ENCODE measurements at regions not wholly inside any gene's neighbourhood (a gene's known extent, or its start where the extent isn't known, plus 50 kb on each side); places are given as distances from the start of the nearest gene placed in this dataset.

- no peak overlapping the region for H3K9ac ChIP-seq (ENCODE audit: low read depth, low read length)
- H3K27ac ChIP-seq (ENCODE audit: low read length) = no peak overlapping the region
- no peak for ATAC-seq (ENCODE audit: insufficient read depth, low read depth)
- no peaks in the 10 kb centered on the region for H3K79me2 ChIP-seq (ENCODE audit: insufficient read depth, low read length)
- H3K27me3 ChIP-seq (ENCODE audit: insufficient read depth, low read length, poor library complexity) = peaks cover 6% of the 10 kb centered on the region
- DNase-seq = no peak
- H3K4me2 ChIP-seq (ENCODE audit: insufficient read depth, low read length) = no peak overlapping the region
- H2AFZ ChIP-seq (ENCODE audit: low read depth, low read length) = no peak overlapping the region
- no peaks in the 10 kb centered on the region for H3K9me3 ChIP-seq (ENCODE audit: insufficient read depth, low read length, severe bottlenecking)
- H3K4me1 ChIP-seq (ENCODE audit: insufficient read depth, low read length) = no peaks in the 10 kb centered on the region
- no peak overlapping the region for H3K4me3 ChIP-seq (ENCODE audit: low read depth in 1 of 2, low read length in 2 of 2)
- peaks cover 40% of the 10 kb centered on the region for H4K20me1 ChIP-seq (ENCODE audit: insufficient read depth, low read length)
- no peak for TF ChIP-seq EZH2 (IDR thresholded peaks at IDR 0.05; ENCODE audit: borderline replicate concordance, low read depth, low read length, severe bottlenecking)
- TF ChIP-seq, protein P1, sequence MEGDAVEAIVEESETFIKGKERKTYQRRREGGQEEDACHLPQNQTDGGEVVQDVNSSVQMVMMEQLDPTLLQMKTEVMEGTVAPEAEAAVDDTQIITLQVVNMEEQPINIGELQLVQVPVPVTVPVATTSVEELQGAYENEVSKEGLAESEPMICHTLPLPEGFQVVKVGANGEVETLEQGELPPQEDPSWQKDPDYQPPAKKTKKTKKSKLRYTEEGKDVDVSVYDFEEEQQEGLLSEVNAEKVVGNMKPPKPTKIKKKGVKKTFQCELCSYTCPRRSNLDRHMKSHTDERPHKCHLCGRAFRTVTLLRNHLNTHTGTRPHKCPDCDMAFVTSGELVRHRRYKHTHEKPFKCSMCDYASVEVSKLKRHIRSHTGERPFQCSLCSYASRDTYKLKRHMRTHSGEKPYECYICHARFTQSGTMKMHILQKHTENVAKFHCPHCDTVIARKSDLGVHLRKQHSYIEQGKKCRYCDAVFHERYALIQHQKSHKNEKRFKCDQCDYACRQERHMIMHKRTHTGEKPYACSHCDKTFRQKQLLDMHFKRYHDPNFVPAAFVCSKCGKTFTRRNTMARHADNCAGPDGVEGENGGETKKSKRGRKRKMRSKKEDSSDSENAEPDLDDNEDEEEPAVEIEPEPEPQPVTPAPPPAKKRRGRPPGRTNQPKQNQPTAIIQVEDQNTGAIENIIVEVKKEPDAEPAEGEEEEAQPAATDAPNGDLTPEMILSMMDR (IDR thresholded peaks at IDR 0.05; ENCODE audit: borderline replicate concordance, extremely low read depth, low read length, poor library complexity, severe bottlenecking) = no peak
- H3K36me3 ChIP-seq (ENCODE audit: insufficient read depth, low read length) = no peaks in the 10 kb centered on the region
These were observed 198.1 kb downstream of the ENGASE start for GRCh38 chr17:79272666-79273219.

DNA sequence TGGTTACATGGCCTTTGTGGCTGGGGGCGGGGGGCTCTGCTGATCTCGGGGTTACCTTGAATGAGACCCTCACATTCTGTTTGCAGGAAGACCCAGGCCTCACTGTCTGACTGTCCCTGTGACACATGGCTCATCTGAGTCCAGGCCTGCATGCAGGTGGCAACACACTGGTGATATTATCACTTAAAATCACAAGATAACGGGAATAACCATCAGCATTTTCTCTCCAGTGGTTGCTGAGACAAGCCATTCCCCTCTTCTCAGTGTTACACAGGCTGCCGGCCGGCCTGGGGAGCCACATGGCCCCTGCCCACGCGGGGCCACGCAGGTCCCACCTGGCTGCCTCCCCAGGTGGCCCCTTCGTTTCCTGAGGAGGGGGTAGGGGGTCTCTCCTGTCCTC lies 197.6 kb downstream of the ENGASE start:
- Histone ChIP-seq H3K79me2 (ENCODE audit: insufficient read depth, low read length) (no peaks in the 10 kb centered on the region), H3K27ac (ENCODE audit: low read length) (no peak overlapping the region), H3K36me3 (ENCODE audit: insufficient read depth, low read length) (no peaks in the 10 kb centered on the region), H3K4me2 (ENCODE audit: insufficient read depth, low read length) (no peak overlapping the region), H3K4me1 (ENCODE audit: insufficient read depth, low read length) (no peaks in the 10 kb centered on the region), H3K4me3 (ENCODE audit: low read depth in 1 of 2, low read length in 2 of 2) (no peak overlapping the region), H3K9me3 (ENCODE audit: insufficient read depth, low read length, severe bottlenecking) (no peaks in the 10 kb centered on the region), H3K9ac (ENCODE audit: low read depth, low read length) (no peak overlapping the region), H4K20me1 (ENCODE audit: insufficient read depth, low read length) (peaks cover 35% of the 10 kb centered on the region), H2AFZ (ENCODE audit: low read depth, low read length) (no peak overlapping the region), H3K27me3 (ENCODE audit: insufficient read depth, low read length, poor library complexity) (peaks cover 6% of the 10 kb centered on the region)
- TF ChIP-seq, protein P1 (IDR thresholded peaks at IDR 0.05; ENCODE audit: borderline replicate concordance, extremely low read depth, low read length, poor library complexity, severe bottlenecking) = no peak
- no peak for TF ChIP-seq EZH2 (IDR thresholded peaks at IDR 0.05; ENCODE audit: borderline replicate concordance, low read depth, low read length, severe bottlenecking)
- no peak for DNase-seq
- ATAC-seq (ENCODE audit: insufficient read depth, low read depth) = no peak

GRCh38 chr17:79269620-79270019 lies 195.0 kb downstream of the ENGASE start:
- ATAC-seq (ENCODE audit: insufficient read depth, low read depth) (no peak), DNase-seq (no peak)
- Histone ChIP-seq H3K9ac (ENCODE audit: low read depth, low read length) (no peak overlapping the region), H3K79me2 (ENCODE audit: insufficient read depth, low read length) (no peaks in the 10 kb centered on the region), H2AFZ (ENCODE audit: low read depth, low read length) (no peak overlapping the region), H3K4me1 (ENCODE audit: insufficient read depth, low read length) (no peaks in the 10 kb centered on the region), H3K4me2 (ENCODE audit: insufficient read depth, low read length) (no peak overlapping the region), H3K4me3 (ENCODE audit: low read depth in 1 of 2, low read length in 2 of 2) (no peak overlapping the region), H3K27ac (ENCODE audit: low read length) (no peak overlapping the region), H3K9me3 (ENCODE audit: insufficient read depth, low read length, severe bottlenecking) (no peaks in the 10 kb centered on the region), H3K36me3 (ENCODE audit: insufficient read depth, low read length) (no peaks in the 10 kb centered on the region), H3K27me3 (ENCODE audit: insufficient read depth, low read length, poor library complexity) (peaks cover 6% of the 10 kb centered on the region), H4K20me1 (ENCODE audit: insufficient read depth, low read length) (peaks cover 29% of the 10 kb centered on the region)
- TF ChIP-seq, protein P1 (IDR thresholded peaks at IDR 0.05; ENCODE audit: borderline replicate concordance, extremely low read depth, low read length, poor library complexity, severe bottlenecking) = no peak

GRCh38 chr17:79263191-79263590 lies 188.6 kb downstream of the ENGASE start:
- Histone ChIP-seq H3K79me2 (ENCODE audit: insufficient read depth, low read length) (no peaks in the 10 kb centered on the region), H3K36me3 (ENCODE audit: insufficient read depth, low read length) (no peaks in the 10 kb centered on the region), H2AFZ (ENCODE audit: low read depth, low read length) (no peak overlapping the region), H3K4me3 (ENCODE audit: low read depth in 1 of 2, low read length in 2 of 2) (no peak overlapping the region), H3K27me3 (ENCODE audit: insufficient read depth, low read length, poor library complexity) (peaks cover 8% of the 10 kb centered on the region), H3K27ac (ENCODE audit: low read length) (no peak overlapping the region), H3K9me3 (ENCODE audit: insufficient read depth, low read length, severe bottlenecking) (no peaks in the 10 kb centered on the region), H3K9ac (ENCODE audit: low read depth, low read length) (no peak overlapping the region), H3K4me2 (ENCODE audit: insufficient read depth, low read length) (no peak overlapping the region), H3K4me1 (ENCODE audit: insufficient read depth, low read length) (no peaks in the 10 kb centered on the region), H4K20me1 (ENCODE audit: insufficient read depth, low read length) (peaks cover 19% of the 10 kb centered on the region)
- no peak for TF ChIP-seq EZH2 (IDR thresholded peaks at IDR 0.05; ENCODE audit: borderline replicate concordance, low read depth, low read length, severe bottlenecking)
- no peak for ATAC-seq (ENCODE audit: insufficient read depth, low read depth)
- no peak for DNase-seq

Measured in DND-41 (cell line).